ENCODE measurements at regions not wholly inside any gene's neighbourhood (a gene's known extent, or its start where the extent isn't known, plus 50 kb on each side); places are given as distances from the start of the nearest gene placed in this dataset.

GRCh38 chr2:18639756-18640453 lies 50.5 kb upstream of the NT5C1B start:
- in situ Hi-C loops (cut with MboI; ENCODE audit: low sequenced_read_pairs), result no loop called here

Data from HL-60/S4 treated with retinoic acid at 250 ng/mL for 4 days and 3 days (cell line).